Right lobe of liver (tissue), 6 donors: ENCODE measurements at regions not wholly inside any gene's neighbourhood (a gene's known extent, or its start where the extent isn't known, plus 50 kb on each side); places are given as distances from the start of the nearest gene placed in this dataset.

Source experiments
- ATAC-seq, 4 donors: fragments of 200-7000 bp; cut with Tn5 transposase; one replicate each; pipeline ENCODE4 v1.9.1; 2020; ENCODE audit warnings: mild to moderate bottlenecking in 4 of 4, moderate library complexity in 4 of 4
- DNase-seq, 3 donors: peaks; one replicate each; pipeline ENCODE4 v3.0.0-alpha.2; 2020
- H3K27ac ChIP-seq, 3 donors: fragments of 200-600 bp; one replicate each; pipeline ENCODE4 v1.8.0; 2022
- H3K27me3 ChIP-seq, 2 donors: fragments of 200-600 bp; one replicate each; pipeline ENCODE4 v1.8.0; 2022
- H3K36me3 ChIP-seq, 4 donors: fragments of 200-600 bp; sonication (generic) in 1 of 4; one replicate each; pipeline versions ENCODE4 v1.5.1 to v1.8.0; 2017 to 2022; ENCODE audit warnings: control low read depth in 1 of 4
- H3K4me1 ChIP-seq, 4 donors: fragments of 200-600 bp; sonication (generic) in 1 of 4; one replicate each; pipeline versions ENCODE4 v1.5.1 to v1.8.0; 2017 to 2022; ENCODE audit warnings: control low read depth in 1 of 4
- H3K4me3 ChIP-seq, 3 donors: fragments of 200-600 bp; one replicate each; pipeline ENCODE4 v1.8.0; 2022
- H3K9me3 ChIP-seq, 4 donors: fragments of 200-600 bp; sonication (generic) in 1 of 4; one replicate each; pipeline versions ENCODE4 v1.5.1 to v1.8.0; 2017 to 2022; ENCODE audit warnings: control low read depth in 1 of 4
- CTCF ChIP-seq, 4 donors: fragments of 200-600 bp in 3 of 4; fragments of 450-650 bp in 1 of 4; IDR thresholded peaks; one replicate each; pipeline versions ENCODE4 v1.5.1 to v1.8.0; 2016 to 2022; ENCODE audit warnings: antibody characterized with exemption in 4 of 4, mild to moderate bottlenecking in 2 of 4
- POLR2A ChIP-seq: fragments of 450-650 bp; IDR thresholded peaks from one replicate; pipeline ENCODE4 v1.6.1; 2017; ENCODE audit warnings: antibody characterized with exemption, mild to moderate bottlenecking
- WGBS: methylation state at CpG from one replicate; pipeline ENCODE4 v1.1.6; 2018; ENCODE audit warnings: low coverage, low lambda C conversion rate; ENCODE audit not compliant: insufficient coverage; ENCODE audit errors: missing lambda C conversion rate; 5-methylcytosine and 5-hydroxymethylcytosine counted together
- intact Hi-C, 2 donors: fragments of 100-400 bp; cut with DNase I; formaldehyde crosslinking; loops; one replicate each; pipeline versions ENCODE4 v1.11.2 to v1.14.1; 2022
- donor health status: DM: no; HTN: yes; CAD: no.
- donor health status: DM: no; HTN: no; CAD: no.
- donor health status: DM: no; HTN: no; CAD: no.
- donor health status: DM: no; HTN: yes; CAD: no.
- donor health status: DM: no; HTN: yes; CAD: no.

- peak in 1 of 3 donors; percentile 45 for DNase-seq
- H3K9me3 ChIP-seq: no peaks in the 10 kb centered on the region
- intact Hi-C loops: loop anchor here in 1 of 2 donors (10.0 kb wide), 1 partner anchor 363 kb away; no protein-coding TSS in a partner anchor
- peak overlapping the region in 2 of 3 donors; percentile 55 to 85 for H3K4me3 ChIP-seq
- no peak for TF ChIP-seq CTCF (IDR thresholded peaks at IDR 0.05)
- no peak for TF ChIP-seq POLR2A
- peaks cover 0 to 11% (median 0%) of the 10 kb centered on the region in 4 donors for H3K4me1 ChIP-seq
- H3K36me3 ChIP-seq: no peaks in the 10 kb centered on the region
- no peak overlapping the region for H3K27ac ChIP-seq
- 38% methylated on average over 7 of the region's 8 CpGs for WGBS
- no peak for ATAC-seq
- no peaks in the 10 kb centered on the region for H3K27me3 ChIP-seq
These were observed 94.4 kb downstream of the CD83 start for GRCh38 chr6:14212020-14212419.

GRCh38 chr6:14212632-14213031 lies 95.1 kb downstream of the CD83 start:
- Histone ChIP-seq H3K27me3 (no peaks in the 10 kb centered on the region), H3K9me3 (no peaks in the 10 kb centered on the region), H3K4me1 (peaks cover 0 to 14% (median 0%) of the 10 kb centered on the region in 4 donors), H3K36me3 (no peaks in the 10 kb centered on the region), H3K4me3 (no peak overlapping the region), H3K27ac (no peak overlapping the region)
- DNase-seq: peak in 1 of 3 donors; percentile 50
- WGBS: 100% methylated on average over 3 of the region's 5 CpGs
- TF ChIP-seq POLR2A (no peak), CTCF (IDR thresholded peaks at IDR 0.05) (no peak)
- intact Hi-C loops: loop anchor here in 1 of 2 donors (10.0 kb wide), 1 partner anchor 362 kb away; no protein-coding TSS in a partner anchor
- ATAC-seq: no peak

- H3K27ac ChIP-seq: no peak overlapping the region
- no peak for DNase-seq
- no peaks in the 10 kb centered on the region for H3K9me3 ChIP-seq
- ATAC-seq: no peak
- no peaks in the 10 kb centered on the region for H3K36me3 ChIP-seq
- peaks cover 0 to 18% (median 0%) of the 10 kb centered on the region in 4 donors for H3K4me1 ChIP-seq
- no peak for TF ChIP-seq POLR2A
- TF ChIP-seq CTCF (IDR thresholded peaks at IDR 0.05): no peak
- no peaks in the 10 kb centered on the region for H3K27me3 ChIP-seq
- 92% methylated on average over 13 of the region's 13 CpGs for WGBS
- no peak overlapping the region for H3K4me3 ChIP-seq
- intact Hi-C loops: loop anchor here in 1 of 2 donors (10.0 kb wide), 1 partner anchor 358 kb away; no protein-coding TSS in a partner anchor
These were observed 99.5 kb downstream of the CD83 start for GRCh38 chr6:14216946-14217684.

GRCh38 chr6:14217728-14218518 lies 100.4 kb downstream of the CD83 start:
- ATAC-seq: peak; percentile 81 to 93 (median 88)
- Histone ChIP-seq H3K9me3 (no peaks in the 10 kb centered on the region), H3K27me3 (no peaks in the 10 kb centered on the region), H3K4me3 (peak overlapping the region in 2 of 3 donors; percentile 18 to 20), H3K4me1 (peaks cover 0 to 18% (median 0%) of the 10 kb centered on the region in 4 donors), H3K27ac (peak overlapping the region in 1 of 3 donors; percentile 15), H3K36me3 (no peaks in the 10 kb centered on the region)
- 43% methylated on average over 12 of the region's 12 CpGs for WGBS
- intact Hi-C loops: loop anchor here in 1 of 2 donors (10.0 kb wide), 1 partner anchor 357 kb away; no protein-coding TSS in a partner anchor
- DNase-seq: peak in 1 of 3 donors; percentile 62
- no peak for TF ChIP-seq CTCF (IDR thresholded peaks at IDR 0.05)
- TF ChIP-seq POLR2A: no peak
